ENCODE measurements at regions not wholly inside any gene's neighbourhood (a gene's known extent, or its start where the extent isn't known, plus 50 kb on each side); places are given as distances from the start of the nearest gene placed in this dataset.

GRCh38 chr4:111174331-111174730 is 551.5 kb upstream of the PITX2 start:
- Histone ChIP-seq H3K4me1 (ENCODE audit: control insufficient read depth in 1 of 2, insufficient read depth in 2 of 2, low read length in 2 of 2) (no peaks in the 10 kb centered on the region), H3K9me3 (ENCODE audit: control insufficient read depth in 1 of 2, low read length in 2 of 2) (no peaks in the 10 kb centered on the region), H3K4me3 (ENCODE audit: low read depth in 1 of 2, low read length in 2 of 2) (no peak overlapping the region), H3K27ac (ENCODE audit: low read depth, low read length) (no peak overlapping the region), H3K36me3 (ENCODE audit: control insufficient read depth in 1 of 2, insufficient read depth in 2 of 2, low read length in 2 of 2) (no peaks in the 10 kb centered on the region), H3K9ac (ENCODE audit: low read depth in 1 of 2, low read length in 2 of 2) (no peak overlapping the region), H3K27me3 (ENCODE audit: control insufficient read depth in 1 of 2, insufficient read depth in 2 of 2, low read length in 2 of 2) (no peaks in the 10 kb centered on the region)

GRCh38 chr4:111178231-111178630 is 555.4 kb upstream of the PITX2 start:
- Histone ChIP-seq H3K36me3 (ENCODE audit: control insufficient read depth in 1 of 2, insufficient read depth in 2 of 2, low read length in 2 of 2) (no peaks in the 10 kb centered on the region), H3K9ac (ENCODE audit: low read depth in 1 of 2, low read length in 2 of 2) (no peak overlapping the region), H3K9me3 (ENCODE audit: control insufficient read depth in 1 of 2, low read length in 2 of 2) (no peaks in the 10 kb centered on the region), H3K4me1 (ENCODE audit: control insufficient read depth in 1 of 2, insufficient read depth in 2 of 2, low read length in 2 of 2) (no peaks in the 10 kb centered on the region), H3K4me3 (ENCODE audit: low read depth in 1 of 2, low read length in 2 of 2) (no peak overlapping the region), H3K27me3 (ENCODE audit: control insufficient read depth in 1 of 2, insufficient read depth in 2 of 2, low read length in 2 of 2) (no peaks in the 10 kb centered on the region), H3K27ac (ENCODE audit: low read depth, low read length) (no peak overlapping the region)

GRCh38 chr4:111187108-111187507 is 564.2 kb upstream of the PITX2 start:
- no peak overlapping the region for H3K27ac ChIP-seq (ENCODE audit: low read depth, low read length)
- H3K9me3 ChIP-seq (ENCODE audit: control insufficient read depth in 1 of 2, low read length in 2 of 2) = no peaks in the 10 kb centered on the region
- H3K36me3 ChIP-seq (ENCODE audit: control insufficient read depth in 1 of 2, insufficient read depth in 2 of 2, low read length in 2 of 2) = no peaks in the 10 kb centered on the region
- no peaks in the 10 kb centered on the region for H3K4me1 ChIP-seq (ENCODE audit: control insufficient read depth in 1 of 2, insufficient read depth in 2 of 2, low read length in 2 of 2)
- H3K9ac ChIP-seq (ENCODE audit: low read depth in 1 of 2, low read length in 2 of 2) = no peak overlapping the region
- H3K27me3 ChIP-seq (ENCODE audit: control insufficient read depth in 1 of 2, insufficient read depth in 2 of 2, low read length in 2 of 2) = no peaks in the 10 kb centered on the region
- H3K4me3 ChIP-seq (ENCODE audit: low read depth in 1 of 2, low read length in 2 of 2) = no peak overlapping the region

GRCh38 chr4:111198446-111198845 is 575.6 kb upstream of the PITX2 start:
- no peaks in the 10 kb centered on the region for H3K4me1 ChIP-seq (ENCODE audit: control insufficient read depth in 1 of 2, insufficient read depth in 2 of 2, low read length in 2 of 2)
- no peaks in the 10 kb centered on the region for H3K36me3 ChIP-seq (ENCODE audit: control insufficient read depth in 1 of 2, insufficient read depth in 2 of 2, low read length in 2 of 2)
- no peak overlapping the region for H3K9ac ChIP-seq (ENCODE audit: low read depth in 1 of 2, low read length in 2 of 2)
- no peaks in the 10 kb centered on the region for H3K27me3 ChIP-seq (ENCODE audit: control insufficient read depth in 1 of 2, insufficient read depth in 2 of 2, low read length in 2 of 2)
- H3K4me3 ChIP-seq (ENCODE audit: low read depth in 1 of 2, low read length in 2 of 2) = no peak overlapping the region
- no peak overlapping the region for H3K27ac ChIP-seq (ENCODE audit: low read depth, low read length)
- H3K9me3 ChIP-seq (ENCODE audit: control insufficient read depth in 1 of 2, low read length in 2 of 2) = no peaks in the 10 kb centered on the region

- H3K27me3 ChIP-seq (ENCODE audit: control insufficient read depth in 1 of 2, insufficient read depth in 2 of 2, low read length in 2 of 2) = no peaks in the 10 kb centered on the region
Measured at GRCh38 chr4:111204797-111205196, 581.9 kb upstream of the PITX2 start.

GRCh38 chr4:111208970-111209369 is 586.1 kb upstream of the PITX2 start:
- H3K9me3 ChIP-seq (ENCODE audit: control insufficient read depth in 1 of 2, low read length in 2 of 2) = no peaks in the 10 kb centered on the region
- no peak overlapping the region for H3K27ac ChIP-seq (ENCODE audit: low read depth, low read length)
- H3K9ac ChIP-seq (ENCODE audit: low read depth in 1 of 2, low read length in 2 of 2) = no peak overlapping the region
- no peaks in the 10 kb centered on the region for H3K27me3 ChIP-seq (ENCODE audit: control insufficient read depth in 1 of 2, insufficient read depth in 2 of 2, low read length in 2 of 2)
- no peaks in the 10 kb centered on the region for H3K36me3 ChIP-seq (ENCODE audit: control insufficient read depth in 1 of 2, insufficient read depth in 2 of 2, low read length in 2 of 2)
- H3K4me1 ChIP-seq (ENCODE audit: control insufficient read depth in 1 of 2, insufficient read depth in 2 of 2, low read length in 2 of 2) = no peaks in the 10 kb centered on the region
- no peak overlapping the region for H3K4me3 ChIP-seq (ENCODE audit: low read depth in 1 of 2, low read length in 2 of 2)

More at GRCh38 chr4:111204797-111205196, 581.9 kb upstream of the PITX2 start:
- H3K4me3 ChIP-seq (ENCODE audit: low read depth in 1 of 2, low read length in 2 of 2) = no peak overlapping the region
- no peaks in the 10 kb centered on the region for H3K4me1 ChIP-seq (ENCODE audit: control insufficient read depth in 1 of 2, insufficient read depth in 2 of 2, low read length in 2 of 2)
- no peak overlapping the region for H3K9ac ChIP-seq (ENCODE audit: low read depth in 1 of 2, low read length in 2 of 2)
- no peak overlapping the region for H3K27ac ChIP-seq (ENCODE audit: low read depth, low read length)
- H3K36me3 ChIP-seq (ENCODE audit: control insufficient read depth in 1 of 2, insufficient read depth in 2 of 2, low read length in 2 of 2) = no peaks in the 10 kb centered on the region
- H3K9me3 ChIP-seq (ENCODE audit: control insufficient read depth in 1 of 2, low read length in 2 of 2) = no peaks in the 10 kb centered on the region

- H3K4me1 ChIP-seq (ENCODE audit: control insufficient read depth in 1 of 2, insufficient read depth in 2 of 2, low read length in 2 of 2) = no peaks in the 10 kb centered on the region
Measured at GRCh38 chr4:111209706-111210105, 586.8 kb upstream of the PITX2 start.

GRCh38 chr4:111210595-111210994 is 587.7 kb upstream of the PITX2 start:
- Histone ChIP-seq H3K36me3 (ENCODE audit: control insufficient read depth in 1 of 2, insufficient read depth in 2 of 2, low read length in 2 of 2) (no peaks in the 10 kb centered on the region), H3K9me3 (ENCODE audit: control insufficient read depth in 1 of 2, low read length in 2 of 2) (no peaks in the 10 kb centered on the region), H3K27me3 (ENCODE audit: control insufficient read depth in 1 of 2, insufficient read depth in 2 of 2, low read length in 2 of 2) (no peaks in the 10 kb centered on the region), H3K4me3 (ENCODE audit: low read depth in 1 of 2, low read length in 2 of 2) (no peak overlapping the region), H3K4me1 (ENCODE audit: control insufficient read depth in 1 of 2, insufficient read depth in 2 of 2, low read length in 2 of 2) (no peaks in the 10 kb centered on the region), H3K27ac (ENCODE audit: low read depth, low read length) (no peak overlapping the region), H3K9ac (ENCODE audit: low read depth in 1 of 2, low read length in 2 of 2) (no peak overlapping the region)

More at GRCh38 chr4:111209706-111210105, 586.8 kb upstream of the PITX2 start:
- Histone ChIP-seq H3K9ac (ENCODE audit: low read depth in 1 of 2, low read length in 2 of 2) (no peak overlapping the region), H3K36me3 (ENCODE audit: control insufficient read depth in 1 of 2, insufficient read depth in 2 of 2, low read length in 2 of 2) (no peaks in the 10 kb centered on the region), H3K27ac (ENCODE audit: low read depth, low read length) (no peak overlapping the region), H3K4me3 (ENCODE audit: low read depth in 1 of 2, low read length in 2 of 2) (no peak overlapping the region), H3K9me3 (ENCODE audit: control insufficient read depth in 1 of 2, low read length in 2 of 2) (no peaks in the 10 kb centered on the region), H3K27me3 (ENCODE audit: control insufficient read depth in 1 of 2, insufficient read depth in 2 of 2, low read length in 2 of 2) (no peaks in the 10 kb centered on the region)

- H3K4me1 ChIP-seq (ENCODE audit: control insufficient read depth in 1 of 2, insufficient read depth in 2 of 2, low read length in 2 of 2) = no peaks in the 10 kb centered on the region
- H3K9ac ChIP-seq (ENCODE audit: low read depth in 1 of 2, low read length in 2 of 2) = no peak overlapping the region
- no peaks in the 10 kb centered on the region for H3K27me3 ChIP-seq (ENCODE audit: control insufficient read depth in 1 of 2, insufficient read depth in 2 of 2, low read length in 2 of 2)
- H3K27ac ChIP-seq (ENCODE audit: low read depth, low read length) = no peak overlapping the region
- no peak overlapping the region for H3K4me3 ChIP-seq (ENCODE audit: low read depth in 1 of 2, low read length in 2 of 2)
- H3K36me3 ChIP-seq (ENCODE audit: control insufficient read depth in 1 of 2, insufficient read depth in 2 of 2, low read length in 2 of 2) = no peaks in the 10 kb centered on the region
- H3K9me3 ChIP-seq (ENCODE audit: control insufficient read depth in 1 of 2, low read length in 2 of 2) = no peaks in the 10 kb centered on the region
Measured at GRCh38 chr4:111213531-111213930, 590.7 kb upstream of the PITX2 start.

- Histone ChIP-seq H3K9me3 (ENCODE audit: control insufficient read depth in 1 of 2, low read length in 2 of 2) (no peaks in the 10 kb centered on the region), H3K9ac (ENCODE audit: low read depth in 1 of 2, low read length in 2 of 2) (no peak overlapping the region), H3K36me3 (ENCODE audit: control insufficient read depth in 1 of 2, insufficient read depth in 2 of 2, low read length in 2 of 2) (no peaks in the 10 kb centered on the region), H3K27me3 (ENCODE audit: control insufficient read depth in 1 of 2, insufficient read depth in 2 of 2, low read length in 2 of 2) (no peaks in the 10 kb centered on the region), H3K4me1 (ENCODE audit: control insufficient read depth in 1 of 2, insufficient read depth in 2 of 2, low read length in 2 of 2) (no peaks in the 10 kb centered on the region), H3K27ac (ENCODE audit: low read depth, low read length) (no peak overlapping the region), H3K4me3 (ENCODE audit: low read depth in 1 of 2, low read length in 2 of 2) (no peak overlapping the region)
Measured at GRCh38 chr4:111214371-111214770, 591.5 kb upstream of the PITX2 start.

- no peaks in the 10 kb centered on the region for H3K4me1 ChIP-seq (ENCODE audit: control insufficient read depth in 1 of 2, insufficient read depth in 2 of 2, low read length in 2 of 2)
- no peak overlapping the region for H3K27ac ChIP-seq (ENCODE audit: low read depth, low read length)
- H3K9ac ChIP-seq (ENCODE audit: low read depth in 1 of 2, low read length in 2 of 2) = no peak overlapping the region
- no peak overlapping the region for H3K4me3 ChIP-seq (ENCODE audit: low read depth in 1 of 2, low read length in 2 of 2)
- no peaks in the 10 kb centered on the region for H3K9me3 ChIP-seq (ENCODE audit: control insufficient read depth in 1 of 2, low read length in 2 of 2)
- no peaks in the 10 kb centered on the region for H3K36me3 ChIP-seq (ENCODE audit: control insufficient read depth in 1 of 2, insufficient read depth in 2 of 2, low read length in 2 of 2)
- no peaks in the 10 kb centered on the region for H3K27me3 ChIP-seq (ENCODE audit: control insufficient read depth in 1 of 2, insufficient read depth in 2 of 2, low read length in 2 of 2)
Measured at GRCh38 chr4:111215755-111216154, 592.9 kb upstream of the PITX2 start.

Measured in duodenal mucosa (tissue), 2 donors.